ENCODE measurements at regions not wholly inside any gene's neighbourhood (a gene's known extent, or its start where the extent isn't known, plus 50 kb on each side); places are given as distances from the start of the nearest gene placed in this dataset.
A peak's percentile ranks its signal among the peaks of the same experiment; 100 is the strongest.
"Not testable (repeated sequence)": the region's sequence is repeated elsewhere in the genome, so short reads cannot be mapped to it uniquely, and the experiment has no call there.

- DNase-seq, result no peak
These were observed 575.7 kb upstream of the ACO1 start for GRCh38 chr9:31808766-31809165.

GRCh38 chr9:31820426-31820825 is 564.0 kb upstream of the ACO1 start:
- DNase-seq, result no peak

GRCh38 chr9:31821583-31821982 is 562.9 kb upstream of the ACO1 start:
- no peak for DNase-seq

- DNase-seq, result no peak
These were observed 561.1 kb upstream of the ACO1 start for GRCh38 chr9:31823365-31823764.

GRCh38 chr9:31824860-31825259 is 559.6 kb upstream of the ACO1 start:
- no peak for DNase-seq

GRCh38 chr9:31837211-31837610 is 547.2 kb upstream of the ACO1 start:
- no peak for DNase-seq

GRCh38 chr9:31839273-31839672 is 545.2 kb upstream of the ACO1 start:
- peak in 14 of 58 donors; percentile 1 to 53 (median 4) for DNase-seq

GRCh38 chr9:31840702-31841101 is 543.7 kb upstream of the ACO1 start:
- no peak for DNase-seq

- DNase-seq, result no peak
These were observed 536.5 kb upstream of the ACO1 start for GRCh38 chr9:31847963-31848362.

- DNase-seq, result no peak
These were observed 535.7 kb upstream of the ACO1 start for GRCh38 chr9:31848505-31849285.

GRCh38 chr9:31854187-31854586 is 530.3 kb upstream of the ACO1 start:
- DNase-seq, result no peak

- DNase-seq, result no peak
These were observed 515.6 kb upstream of the ACO1 start for GRCh38 chr9:31868830-31869229.

- no peak for DNase-seq
These were observed 514.2 kb upstream of the ACO1 start for GRCh38 chr9:31870276-31870675.

GRCh38 chr9:31873722-31874121 is 510.7 kb upstream of the ACO1 start:
- DNase-seq, result no peak

- no peak for DNase-seq
These were observed 490.4 kb upstream of the ACO1 start for GRCh38 chr9:31894008-31894407.

GRCh38 chr9:31908158-31908890 is 476.1 kb upstream of the ACO1 start:
- no peak for DNase-seq

- DNase-seq, result no peak
These were observed 475.5 kb upstream of the ACO1 start for GRCh38 chr9:31908891-31909480.

- DNase-seq, result no peak
These were observed 471.8 kb upstream of the ACO1 start for GRCh38 chr9:31912636-31913035.

- no peak for DNase-seq
These were observed 467.7 kb upstream of the ACO1 start for GRCh38 chr9:31916591-31917241.

- DNase-seq, result not testable (repeated sequence)
These were observed 446.7 kb upstream of the ACO1 start for GRCh38 chr9:31937737-31938136.

GRCh38 chr9:31950756-31951155 is 433.7 kb upstream of the ACO1 start:
- no peak for DNase-seq

GRCh38 chr9:31958572-31958971 is 425.9 kb upstream of the ACO1 start:
- no peak for DNase-seq
